Osteoblast (primary cell): ENCODE measurements at regions not wholly inside any gene's neighbourhood (a gene's known extent, or its start where the extent isn't known, plus 50 kb on each side); places are given as distances from the start of the nearest gene placed in this dataset.

Source experiments
- DNase-seq: peaks from one replicate; pipeline ENCODE4 v3.0.0; 2011; ENCODE audit warnings: low spot score, mixed read lengths; ENCODE audit not compliant: insufficient read length; ENCODE audit errors: missing footprints
- H2AFZ ChIP-seq: 2 replicates; pipeline ENCODE4 v1.6.0; 2011; ENCODE audit warnings: mild to moderate bottlenecking, low read length
- H3K27ac ChIP-seq: 2 replicates; pipeline ENCODE4 v1.5.1; 2011; ENCODE audit warnings: mild to moderate bottlenecking, low read depth, low read length, moderate library complexity
- H3K27me3 ChIP-seq: 2 replicates; pipeline ENCODE4 v1.6.0; 2012; ENCODE audit warnings: mild to moderate bottlenecking, control low read depth, inconsistent platforms, low read length, moderate library complexity; ENCODE audit not compliant: insufficient read depth
- H3K36me3 ChIP-seq: 2 replicates; pipeline ENCODE4 v1.5.1; 2011; ENCODE audit warnings: mild to moderate bottlenecking, low read length, control low read depth, moderate library complexity; ENCODE audit not compliant: insufficient read depth
- H3K4me1 ChIP-seq: 2 replicates; pipeline ENCODE4 v1.5.1; 2011; ENCODE audit warnings: mild to moderate bottlenecking, low read length, control low read depth, moderate library complexity; ENCODE audit not compliant: insufficient read depth
- H3K4me2 ChIP-seq: 2 replicates; pipeline ENCODE4 v1.6.0; 2011; ENCODE audit warnings: mild to moderate bottlenecking, low read length; ENCODE audit not compliant: insufficient read depth
- H3K4me3 ChIP-seq: fragments of 200-600 bp; sonication (generic); 3 replicates; pipeline ENCODE4 v1.5.1; 2012; ENCODE audit warnings: mild to moderate bottlenecking, low read length, inconsistent platforms; ENCODE audit not compliant: insufficient read depth
- H3K79me2 ChIP-seq: 2 replicates; pipeline ENCODE4 v1.6.0; 2012; ENCODE audit warnings: mild to moderate bottlenecking, low read length, control low read depth, inconsistent platforms; ENCODE audit not compliant: insufficient read depth
- H3K9me3 ChIP-seq: 2 replicates; pipeline ENCODE4 v1.5.1; 2011; ENCODE audit warnings: low read depth, low read length, control low read depth
- H4K20me1 ChIP-seq: 2 replicates; pipeline ENCODE4 v1.6.0; 2012; ENCODE audit warnings: mild to moderate bottlenecking, low read length, control low read depth; ENCODE audit not compliant: insufficient read depth
- TF ChIP-seq, protein P1 (sequence below): IDR thresholded peaks from 2 replicates; pipeline ENCODE4 v1.5.1; 2011; ENCODE audit warnings: mild to moderate bottlenecking, low read depth, low read length, moderate library complexity; ENCODE audit errors: extremely low read depth

DNA sequence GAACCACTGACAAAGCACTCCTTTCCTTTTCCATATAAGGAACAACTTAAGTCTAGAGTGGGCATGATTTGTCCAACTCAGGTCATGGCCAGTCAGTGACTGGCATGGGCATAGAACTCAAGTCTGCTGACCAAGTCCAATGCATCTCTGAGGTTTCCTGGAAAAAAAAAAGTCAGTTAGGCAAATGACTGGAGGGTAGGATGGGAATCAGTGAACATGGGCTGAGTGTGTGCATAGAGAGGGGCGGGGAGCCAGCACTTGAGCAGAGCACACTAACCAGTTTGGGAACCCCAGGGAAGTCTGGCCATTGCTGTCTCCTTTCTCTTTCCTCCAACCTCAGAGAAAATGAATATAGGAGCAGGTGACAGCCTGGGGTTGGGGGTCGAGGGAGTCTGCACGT is 53.6 kb upstream of the FMOD start:
- TF ChIP-seq, protein P1, sequence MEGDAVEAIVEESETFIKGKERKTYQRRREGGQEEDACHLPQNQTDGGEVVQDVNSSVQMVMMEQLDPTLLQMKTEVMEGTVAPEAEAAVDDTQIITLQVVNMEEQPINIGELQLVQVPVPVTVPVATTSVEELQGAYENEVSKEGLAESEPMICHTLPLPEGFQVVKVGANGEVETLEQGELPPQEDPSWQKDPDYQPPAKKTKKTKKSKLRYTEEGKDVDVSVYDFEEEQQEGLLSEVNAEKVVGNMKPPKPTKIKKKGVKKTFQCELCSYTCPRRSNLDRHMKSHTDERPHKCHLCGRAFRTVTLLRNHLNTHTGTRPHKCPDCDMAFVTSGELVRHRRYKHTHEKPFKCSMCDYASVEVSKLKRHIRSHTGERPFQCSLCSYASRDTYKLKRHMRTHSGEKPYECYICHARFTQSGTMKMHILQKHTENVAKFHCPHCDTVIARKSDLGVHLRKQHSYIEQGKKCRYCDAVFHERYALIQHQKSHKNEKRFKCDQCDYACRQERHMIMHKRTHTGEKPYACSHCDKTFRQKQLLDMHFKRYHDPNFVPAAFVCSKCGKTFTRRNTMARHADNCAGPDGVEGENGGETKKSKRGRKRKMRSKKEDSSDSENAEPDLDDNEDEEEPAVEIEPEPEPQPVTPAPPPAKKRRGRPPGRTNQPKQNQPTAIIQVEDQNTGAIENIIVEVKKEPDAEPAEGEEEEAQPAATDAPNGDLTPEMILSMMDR: no peak
- H3K4me3 ChIP-seq: no peak overlapping the region
- peaks cover 25% of the 10 kb centered on the region for H3K4me1 ChIP-seq

DNA sequence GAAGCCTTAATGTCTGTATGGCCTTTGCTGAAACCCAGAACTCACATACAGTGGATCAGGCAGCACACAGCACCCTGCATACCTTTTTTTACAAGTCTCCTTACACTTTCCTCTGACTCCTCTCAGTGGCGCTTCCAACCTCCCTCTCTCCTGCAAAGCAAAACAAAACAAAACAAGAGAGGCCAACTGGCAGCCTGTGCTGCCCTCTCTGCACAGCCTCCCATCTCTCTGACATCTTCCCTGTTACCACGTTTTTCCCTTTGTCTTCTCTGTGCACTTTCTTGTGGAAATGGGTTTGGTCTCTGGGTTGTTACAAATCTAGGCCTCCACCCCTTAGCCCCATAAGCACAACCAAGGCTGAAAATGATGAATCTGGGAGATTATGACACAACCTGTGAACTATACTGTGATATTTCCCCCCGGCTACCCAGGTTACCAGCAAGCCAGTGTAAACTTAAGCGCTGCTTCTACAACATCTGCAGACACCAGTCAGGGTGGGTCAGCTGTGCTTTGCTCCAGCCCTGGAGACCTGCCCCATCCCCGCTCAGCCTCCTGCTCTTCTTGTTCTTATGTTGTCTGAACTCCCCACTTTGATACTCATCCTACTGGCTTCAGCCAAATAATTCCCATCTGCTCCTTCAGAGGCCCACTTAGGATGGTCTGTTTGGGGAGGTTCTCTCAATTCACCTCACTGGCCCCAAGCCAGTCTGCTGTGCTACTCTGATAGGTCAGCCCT is 54.9 kb upstream of the FMOD start:
- no peak overlapping the region for H3K4me2 ChIP-seq
- DNase-seq: no peak
- H3K36me3 ChIP-seq: no peaks in the 10 kb centered on the region
- H4K20me1 ChIP-seq: no peaks in the 10 kb centered on the region
- H3K79me2 ChIP-seq: no peaks in the 10 kb centered on the region
- H3K27ac ChIP-seq: no peak overlapping the region
- H3K9me3 ChIP-seq: no peaks in the 10 kb centered on the region
- TF ChIP-seq, protein P1: no peak
- no peak overlapping the region for H3K4me3 ChIP-seq
- no peak overlapping the region for H2AFZ ChIP-seq
- no peaks in the 10 kb centered on the region for H3K27me3 ChIP-seq
- H3K4me1 ChIP-seq: peaks cover 25% of the 10 kb centered on the region

More for the DNA sequence above, 53.6 kb upstream of the FMOD start:
- H3K9me3 ChIP-seq: no peaks in the 10 kb centered on the region
- H3K79me2 ChIP-seq: no peaks in the 10 kb centered on the region
- H2AFZ ChIP-seq: no peak overlapping the region
- H3K27ac ChIP-seq: no peak overlapping the region
- no peak for DNase-seq
- no peaks in the 10 kb centered on the region for H3K27me3 ChIP-seq
- no peak overlapping the region for H3K4me2 ChIP-seq
- no peaks in the 10 kb centered on the region for H3K36me3 ChIP-seq
- H4K20me1 ChIP-seq: no peaks in the 10 kb centered on the region

DNA sequence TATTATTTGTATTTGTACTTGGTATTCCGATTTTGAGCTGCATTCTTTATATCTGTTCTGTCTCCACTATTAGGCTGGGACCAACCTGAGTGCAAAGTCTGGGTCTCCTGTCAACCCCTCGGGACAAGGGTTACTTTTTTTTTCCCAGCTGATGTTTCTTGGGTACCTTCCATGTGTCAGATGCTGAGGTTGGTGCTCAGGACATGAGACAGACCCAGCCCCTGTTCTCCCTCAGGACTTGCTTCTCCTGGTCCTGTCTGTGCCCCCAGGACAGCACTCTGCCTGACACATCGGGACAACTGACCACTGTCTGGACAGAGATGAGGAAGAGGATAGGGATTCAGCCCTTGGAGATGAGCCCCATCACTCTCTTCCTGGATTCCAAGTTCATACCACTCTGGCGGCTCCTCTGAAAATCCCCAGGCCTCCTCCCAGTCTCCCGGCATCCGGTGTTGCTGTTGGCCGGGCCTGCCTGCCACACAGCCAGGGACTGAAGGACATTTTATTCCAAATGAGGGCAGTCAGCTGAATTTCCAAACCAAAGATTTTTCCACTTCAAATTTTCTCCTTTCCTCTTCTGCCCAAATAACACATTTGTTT is 55.6 kb upstream of the FMOD start:
- H3K4me2 ChIP-seq: no peak overlapping the region
- H3K79me2 ChIP-seq: no peaks in the 10 kb centered on the region
- H3K4me3 ChIP-seq: no peak overlapping the region
- peak; percentile 80 for DNase-seq
- peak overlapping the region; percentile 17 for H3K27ac ChIP-seq
- H3K27me3 ChIP-seq: no peaks in the 10 kb centered on the region
- peaks cover 25% of the 10 kb centered on the region for H3K4me1 ChIP-seq
- no peaks in the 10 kb centered on the region for H3K9me3 ChIP-seq
- TF ChIP-seq, protein P1: no peak
- peak overlapping the region; percentile 94 for H2AFZ ChIP-seq
- no peaks in the 10 kb centered on the region for H4K20me1 ChIP-seq
- no peaks in the 10 kb centered on the region for H3K36me3 ChIP-seq

DNA sequence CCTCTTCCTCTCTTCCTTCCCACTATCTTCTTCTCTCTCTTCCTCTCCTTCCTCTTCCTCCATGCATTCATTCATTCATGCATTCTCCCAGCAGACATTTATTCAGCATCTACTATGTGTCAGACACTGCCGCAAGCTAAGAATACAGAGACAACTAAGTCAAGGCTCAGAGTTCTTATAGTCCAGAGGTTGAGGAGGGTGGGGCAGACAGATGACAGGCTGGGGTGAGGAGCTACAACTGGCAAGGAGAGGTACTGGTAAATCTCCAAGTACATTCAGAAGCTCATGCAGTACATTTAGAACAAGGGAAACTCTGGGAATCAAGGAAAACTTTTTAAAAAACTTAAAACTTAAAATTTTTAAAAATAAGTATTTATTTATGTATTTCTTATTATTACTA is 56.4 kb upstream of the FMOD start:
- Histone ChIP-seq H4K20me1 (no peaks in the 10 kb centered on the region), H3K36me3 (no peaks in the 10 kb centered on the region), H3K79me2 (no peaks in the 10 kb centered on the region), H3K27me3 (no peaks in the 10 kb centered on the region), H2AFZ (peak overlapping the region; percentile 94), H3K4me1 (peaks cover 21% of the 10 kb centered on the region), H3K9me3 (no peaks in the 10 kb centered on the region), H3K4me2 (no peak overlapping the region), H3K4me3 (no peak overlapping the region), H3K27ac (no peak overlapping the region)
- DNase-seq: no peak
- TF ChIP-seq, protein P1: no peak
